ENCODE measurements at regions not wholly inside any gene's neighbourhood (a gene's known extent, or its start where the extent isn't known, plus 50 kb on each side); places are given as distances from the start of the nearest gene placed in this dataset.

DNA sequence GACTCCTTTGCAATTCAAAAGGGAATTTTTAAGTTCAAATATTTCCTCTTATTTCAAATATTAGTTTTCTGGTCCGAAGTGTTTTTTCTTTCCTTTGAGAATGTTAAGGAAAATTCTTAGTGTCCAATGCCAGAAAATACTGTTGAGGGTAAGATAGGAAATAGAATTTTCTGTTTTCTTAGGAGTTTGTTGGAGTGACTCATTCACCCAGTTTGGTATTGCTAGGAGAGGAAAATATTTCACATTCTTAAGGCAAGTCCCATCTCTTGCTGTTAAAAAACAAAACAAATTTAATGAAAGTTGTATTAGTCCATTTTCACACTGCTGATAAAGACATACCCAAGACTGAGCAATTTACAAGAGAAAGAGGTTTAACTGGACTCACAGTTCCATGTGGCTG, 349.2 kb upstream of the ADAMTSL1 start (continued):
- TF ChIP-seq E2F3 (CRISPR knock-in tag; IDR thresholded peaks at IDR 0.05) (no peak), KLF10 (CRISPR knock-in tag; IDR thresholded peaks at IDR 0.05) (no peak), SP1 (CRISPR knock-in tag; IDR thresholded peaks at IDR 0.05) (no peak), ZNF24 (IDR thresholded peaks at IDR 0.05) (no peak), ZNF165 (CRISPR knock-in tag; IDR thresholded peaks at IDR 0.05; ENCODE audit: borderline replicate concordance) (no peak)

DNA sequence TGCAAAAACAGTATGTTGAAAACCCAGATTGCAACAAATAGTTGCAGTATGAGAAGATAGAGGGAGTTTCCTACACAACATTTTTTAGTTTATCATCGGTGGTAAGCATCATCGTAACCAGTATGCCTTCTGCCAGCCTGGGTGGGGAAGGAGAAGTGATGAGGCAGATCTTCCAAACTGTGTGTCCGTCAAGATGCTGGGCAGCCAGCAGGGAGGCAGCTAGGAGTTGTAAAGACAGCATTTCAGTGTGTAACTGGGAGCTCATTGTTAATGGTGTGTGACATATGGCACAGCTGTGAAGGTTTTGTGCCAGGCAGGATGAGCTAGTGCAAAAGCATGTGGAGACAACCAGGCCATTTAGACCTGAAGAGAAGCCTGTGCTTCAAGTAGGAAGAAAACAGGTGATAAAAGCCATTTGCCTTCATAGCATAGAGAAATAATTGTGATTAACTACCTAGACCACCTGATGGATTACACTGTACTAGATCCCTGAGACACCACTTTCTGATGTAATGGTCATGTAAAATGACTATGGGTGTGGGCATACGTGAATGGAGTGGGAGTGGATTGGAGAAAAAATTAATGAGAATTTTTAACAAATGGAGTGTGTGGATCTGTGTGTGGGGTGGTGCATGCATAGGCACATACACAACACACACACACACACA, 347.0 kb upstream of the ADAMTSL1 start:
- WGBS (ENCODE audit: insufficient coverage, low coverage, missing lambda C conversion rate), result 7% methylated on average over 4 of the region's 4 CpGs
- FAIRE-seq (no peak), DNase-seq (ENCODE audit: extremely low read depth in 1 of 4, low spot score in 3 of 4) (no peak), ATAC-seq (no peak)
- TF ChIP-seq ZFP30 (CRISPR knock-in tag; IDR thresholded peaks at IDR 0.05; ENCODE audit: borderline replicate concordance), result no peak
- no peak for TF ChIP-seq ILF3 (IDR thresholded peaks at IDR 0.05; ENCODE audit: borderline replicate concordance)
- TF ChIP-seq GTF2A2 (tag; IDR thresholded peaks at IDR 0.05), result no peak
- TF ChIP-seq, protein P1, sequence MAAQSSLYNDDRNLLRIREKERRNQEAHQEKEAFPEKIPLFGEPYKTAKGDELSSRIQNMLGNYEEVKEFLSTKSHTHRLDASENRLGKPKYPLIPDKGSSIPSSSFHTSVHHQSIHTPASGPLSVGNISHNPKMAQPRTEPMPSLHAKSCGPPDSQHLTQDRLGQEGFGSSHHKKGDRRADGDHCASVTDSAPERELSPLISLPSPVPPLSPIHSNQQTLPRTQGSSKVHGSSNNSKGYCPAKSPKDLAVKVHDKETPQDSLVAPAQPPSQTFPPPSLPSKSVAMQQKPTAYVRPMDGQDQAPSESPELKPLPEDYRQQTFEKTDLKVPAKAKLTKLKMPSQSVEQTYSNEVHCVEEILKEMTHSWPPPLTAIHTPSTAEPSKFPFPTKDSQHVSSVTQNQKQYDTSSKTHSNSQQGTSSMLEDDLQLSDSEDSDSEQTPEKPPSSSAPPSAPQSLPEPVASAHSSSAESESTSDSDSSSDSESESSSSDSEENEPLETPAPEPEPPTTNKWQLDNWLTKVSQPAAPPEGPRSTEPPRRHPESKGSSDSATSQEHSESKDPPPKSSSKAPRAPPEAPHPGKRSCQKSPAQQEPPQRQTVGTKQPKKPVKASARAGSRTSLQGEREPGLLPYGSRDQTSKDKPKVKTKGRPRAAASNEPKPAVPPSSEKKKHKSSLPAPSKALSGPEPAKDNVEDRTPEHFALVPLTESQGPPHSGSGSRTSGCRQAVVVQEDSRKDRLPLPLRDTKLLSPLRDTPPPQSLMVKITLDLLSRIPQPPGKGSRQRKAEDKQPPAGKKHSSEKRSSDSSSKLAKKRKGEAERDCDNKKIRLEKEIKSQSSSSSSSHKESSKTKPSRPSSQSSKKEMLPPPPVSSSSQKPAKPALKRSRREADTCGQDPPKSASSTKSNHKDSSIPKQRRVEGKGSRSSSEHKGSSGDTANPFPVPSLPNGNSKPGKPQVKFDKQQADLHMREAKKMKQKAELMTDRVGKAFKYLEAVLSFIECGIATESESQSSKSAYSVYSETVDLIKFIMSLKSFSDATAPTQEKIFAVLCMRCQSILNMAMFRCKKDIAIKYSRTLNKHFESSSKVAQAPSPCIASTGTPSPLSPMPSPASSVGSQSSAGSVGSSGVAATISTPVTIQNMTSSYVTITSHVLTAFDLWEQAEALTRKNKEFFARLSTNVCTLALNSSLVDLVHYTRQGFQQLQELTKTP (IDR thresholded peaks at IDR 0.05; ENCODE audit: low read depth in 1 of 2, partially characterized antibody in 2 of 2), result no peak
- TF ChIP-seq ZNF121 (CRISPR knock-in tag; conservative IDR thresholded peaks at IDR 0.05), result no peak
- TF ChIP-seq MYC (IDR thresholded peaks at IDR 0.05; ENCODE audit: low read depth, low read length), result no peak
- no peak for TF ChIP-seq MYC (CRISPR knock-in tag; IDR thresholded peaks at IDR 0.05; ENCODE audit: borderline replicate concordance, low read depth)
- no peak for TF ChIP-seq ZNF143 (CRISPR knock-in tag; IDR thresholded peaks at IDR 0.05)
- no peak for TF ChIP-seq ASH1L (IDR thresholded peaks at IDR 0.05; ENCODE audit: borderline replicate concordance, low read depth, partially characterized antibody)
- intact Hi-C loops (cut with micrococcal nuclease), result no loop called here
- in situ Hi-C loops (cut with MboI), result no loop called here
- no peaks in the 10 kb centered on the region for H4K20me1 ChIP-seq (replicated peaks; ENCODE audit: control insufficient read depth, insufficient read depth, low read length)
- H3K79me2 ChIP-seq (ENCODE audit: control insufficient read depth, insufficient read depth, low read length), result no peaks in the 10 kb centered on the region
- no TSS peak for BruUV-seq (replicated peaks)
- no peak overlapping the region for H3K4me3 ChIP-seq
- H3K9me1 ChIP-seq (ENCODE audit: control insufficient read depth, insufficient read depth, low read length), result no peaks in the 10 kb centered on the region
- ChIA-PET POLR2A (no interaction called here), CTCF (ENCODE audit: low intra/inter-chr PET ratio) (no interaction called here)
- H3K9me3 ChIP-seq (replicated peaks; ENCODE audit: control insufficient read depth, insufficient read depth, low read depth, low read length), result no peaks in the 10 kb centered on the region
- H3K27ac ChIP-seq (ENCODE audit: extremely low read depth, low read depth, low read length), result no peak overlapping the region
- no peak overlapping the region for H2AFZ ChIP-seq (ENCODE audit: low read depth, low read length)
- no peaks in the 10 kb centered on the region for H3K4me1 ChIP-seq (replicated peaks in 1 of 2; ENCODE audit: control insufficient read depth in 2 of 2, insufficient read depth in 2 of 2, low read length in 2 of 2)
- H3K4me2 ChIP-seq (ENCODE audit: insufficient read depth, low read length), result no peak overlapping the region
- no peaks in the 10 kb centered on the region for H3K36me3 ChIP-seq (ENCODE audit: control insufficient read depth, insufficient read depth, low read length)
- H3K27me3 ChIP-seq (ENCODE audit: control insufficient read depth in 2 of 2, insufficient read depth in 2 of 2, low read length in 2 of 2), result no peaks in the 10 kb centered on the region
- H3K9ac ChIP-seq (ENCODE audit: insufficient read depth in 1 of 2, low read depth in 2 of 2, low read length in 2 of 2), result no peak overlapping the region

All from K562 (cell line).